GM13977 (cell line): ENCODE measurements at regions not wholly inside any gene's neighbourhood (a gene's known extent, or its start where the extent isn't known, plus 50 kb on each side); places are given as distances from the start of the nearest gene placed in this dataset.

Experiments
- DNase-seq: peaks from one replicate; pipeline ENCODE4 v3.0.0; 2012; ENCODE audit warnings: low spot score
- CTCF ChIP-seq: IDR thresholded peaks from 2 replicates; pipeline ENCODE4 v1.5.1; 2012; ENCODE audit warnings: mild to moderate bottlenecking, control low read depth; ENCODE audit not compliant: insufficient read depth; ENCODE audit errors: extremely low read depth, missing control alignments
- in situ Hi-C: fragments of 300-500 bp; cut with MboI; formaldehyde crosslinking; loops from one replicate; pipeline ENCODE4 v1.12.0; 2022; ENCODE audit warnings: low sequenced_read_pairs, low pct_unique_long_range_greater_than_20kb, mixed read lengths, inconsistent platforms; ENCODE audit not compliant: unreplicated experiment

- no peak for DNase-seq
- in situ Hi-C loops: no loop called here
- no peak for TF ChIP-seq CTCF
These were observed 406.7 kb downstream of the SIPA1L2 start for GRCh38 chr1:232223183-232223708.

- no peak for DNase-seq
- in situ Hi-C loops: no loop called here
These were observed 407.3 kb downstream of the SIPA1L2 start for GRCh38 chr1:232222614-232223013.

GRCh38 chr1:232221802-232222499 lies 408.0 kb downstream of the SIPA1L2 start:
- TF ChIP-seq CTCF: no peak
- in situ Hi-C loops: no loop called here

More at GRCh38 chr1:232222614-232223013, 407.3 kb downstream of the SIPA1L2 start:
- TF ChIP-seq CTCF: no peak

GRCh38 chr1:232218955-232219865 lies 410.7 kb downstream of the SIPA1L2 start:
- no peak for DNase-seq
- no peak for TF ChIP-seq CTCF
- in situ Hi-C loops: no loop called here

More at GRCh38 chr1:232221802-232222499, 408.0 kb downstream of the SIPA1L2 start:
- no peak for DNase-seq

GRCh38 chr1:232213928-232214327 lies 416.0 kb downstream of the SIPA1L2 start:
- no peak for DNase-seq
- in situ Hi-C loops: no loop called here
- TF ChIP-seq CTCF: no peak

GRCh38 chr1:232212253-232212652 lies 417.7 kb downstream of the SIPA1L2 start:
- DNase-seq: no peak
- in situ Hi-C loops: no loop called here
- TF ChIP-seq CTCF: no peak
